NCI-H1930 (cell line): ENCODE measurements at regions not wholly inside any gene's neighbourhood (a gene's known extent, or its start where the extent isn't known, plus 50 kb on each side); places are given as distances from the start of the nearest gene placed in this dataset.
"Not testable (repeated sequence)": the region's sequence is repeated elsewhere in the genome, so short reads cannot be mapped to it uniquely, and the experiment has no call there.

ENCODE experiments used
- DNase-seq, 2 experiments: peaks; one replicate each; lab custom pipeline; 2025; lab: John Stamatoyannopoulos, UW

GRCh38 chr2:138389063-138389462 lies 112.5 kb upstream of the SPOPL start:
- DNase-seq: no peak

GRCh38 chr2:138390316-138390945 lies 111.1 kb upstream of the SPOPL start:
- DNase-seq: no peak

- no peak for DNase-seq
Observed at GRCh38 chr2:138391946-138392345, 109.6 kb upstream of the SPOPL start.

GRCh38 chr2:138395565-138396306 lies 105.8 kb upstream of the SPOPL start:
- DNase-seq: no peak

- DNase-seq: no peak
Observed at GRCh38 chr2:138396843-138397242, 104.7 kb upstream of the SPOPL start.

GRCh38 chr2:138403431-138403927 lies 98.1 kb upstream of the SPOPL start:
- DNase-seq: no peak

GRCh38 chr2:138414014-138414413 lies 87.6 kb upstream of the SPOPL start:
- DNase-seq: no peak

- DNase-seq: no peak
Observed at GRCh38 chr2:138415985-138416384, 85.6 kb upstream of the SPOPL start.

GRCh38 chr2:138418453-138418852 lies 83.1 kb upstream of the SPOPL start:
- no peak for DNase-seq

- no peak for DNase-seq
Observed at GRCh38 chr2:138421315-138421970, 80.1 kb upstream of the SPOPL start.

GRCh38 chr2:138421971-138422335 lies 79.6 kb upstream of the SPOPL start:
- no peak for DNase-seq

GRCh38 chr2:138423198-138423597 lies 78.4 kb upstream of the SPOPL start:
- no peak for DNase-seq

GRCh38 chr2:138423745-138424144 lies 77.8 kb upstream of the SPOPL start:
- no peak for DNase-seq

GRCh38 chr2:138424436-138425140 lies 77.0 kb upstream of the SPOPL start:
- DNase-seq: no peak

- not testable (repeated sequence) for DNase-seq
Observed at GRCh38 chr2:138426116-138426515, 75.5 kb upstream of the SPOPL start.

GRCh38 chr2:138428710-138429440 lies 72.7 kb upstream of the SPOPL start:
- peak in 1 of 2 experiments; percentile 24 for DNase-seq

GRCh38 chr2:138430181-138430580 lies 71.4 kb upstream of the SPOPL start:
- DNase-seq: no peak

GRCh38 chr2:138432971-138433370 lies 68.6 kb upstream of the SPOPL start:
- no peak for DNase-seq

GRCh38 chr2:138433995-138434951 lies 67.3 kb upstream of the SPOPL start:
- DNase-seq: no peak

- DNase-seq: no peak
Observed at GRCh38 chr2:138435701-138436100, 65.9 kb upstream of the SPOPL start.

GRCh38 chr2:138439733-138440132 lies 61.8 kb upstream of the SPOPL start:
- no peak for DNase-seq
